Mucosa of gallbladder (tissue), 1 donor: ENCODE measurements at regions not wholly inside any gene's neighbourhood (a gene's known extent, or its start where the extent isn't known, plus 50 kb on each side); places are given as distances from the start of the nearest gene placed in this dataset.
"Not testable (repeated sequence)": the region's sequence is repeated elsewhere in the genome, so short reads cannot be mapped to it uniquely, and the experiment has no call there.

ENCODE experiments used
- DNase-seq: peaks from one replicate; pipeline ENCODE4 v3.0.0-alpha.2; 2020; ENCODE audit warnings: low spot score
- donor health status: DM: no; HTN: no; CAD: no.

GRCh38 chr15:84152381-84152979, 83.1 kb upstream of the GOLGA6L4 start:
- DNase-seq = not testable (repeated sequence)

- DNase-seq = not testable (repeated sequence)
Observed at GRCh38 chr15:84153655-84154140, 81.9 kb upstream of the GOLGA6L4 start.

GRCh38 chr15:84154314-84154713, 81.3 kb upstream of the GOLGA6L4 start:
- not testable (repeated sequence) for DNase-seq

- DNase-seq = not testable (repeated sequence)
Observed at GRCh38 chr15:84154787-84155186, 80.8 kb upstream of the GOLGA6L4 start.

GRCh38 chr15:84155792-84156587, 79.6 kb upstream of the GOLGA6L4 start:
- not testable (repeated sequence) for DNase-seq

- DNase-seq = not testable (repeated sequence)
Observed at GRCh38 chr15:84156588-84156840, 79.1 kb upstream of the GOLGA6L4 start.

GRCh38 chr15:84157056-84157632, 78.4 kb upstream of the GOLGA6L4 start:
- not testable (repeated sequence) for DNase-seq

GRCh38 chr15:84157857-84158256, 77.7 kb upstream of the GOLGA6L4 start:
- DNase-seq = not testable (repeated sequence)

- DNase-seq = not testable (repeated sequence)
Observed at GRCh38 chr15:84159346-84160269, 76.0 kb upstream of the GOLGA6L4 start.

GRCh38 chr15:84164423-84165292, 70.9 kb upstream of the GOLGA6L4 start:
- not testable (repeated sequence) for DNase-seq

- DNase-seq = not testable (repeated sequence)
Observed at GRCh38 chr15:84170029-84170428, 65.5 kb upstream of the GOLGA6L4 start.

- not testable (repeated sequence) for DNase-seq
Observed at GRCh38 chr15:84173231-84173610, 62.4 kb upstream of the GOLGA6L4 start.
